Globus pallidus (tissue), 1 donor: ENCODE measurements at regions not wholly inside any gene's neighbourhood (a gene's known extent, or its start where the extent isn't known, plus 50 kb on each side); places are given as distances from the start of the nearest gene placed in this dataset.
A peak's percentile ranks its signal among the peaks of the same experiment; 100 is the strongest.

Source experiments
- DNase-seq: peaks from one replicate; pipeline ENCODE4 v3.0.0-alpha.2; 2015; ENCODE audit warnings: low spot score

DNA sequence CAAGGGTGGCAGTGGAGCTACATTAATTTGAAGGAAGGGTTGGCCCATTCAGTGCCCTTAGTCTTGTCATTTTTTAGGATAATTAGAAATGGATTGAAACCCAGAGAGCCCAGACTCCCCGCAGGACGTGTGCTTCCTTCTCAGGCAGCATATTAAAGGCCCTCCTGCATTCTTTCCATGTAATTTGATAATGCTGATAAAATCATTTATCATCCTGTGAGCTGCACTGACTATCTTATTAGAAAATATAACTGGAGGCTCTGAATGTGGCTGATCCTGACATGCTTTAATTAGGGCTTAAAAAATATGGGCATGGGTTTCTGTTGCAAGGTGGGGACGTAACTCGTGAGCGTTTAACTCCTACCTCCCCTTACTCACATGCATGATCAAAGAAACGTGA is 148.1 kb downstream of the ACKR3 start:
- no peak for DNase-seq

DNA sequence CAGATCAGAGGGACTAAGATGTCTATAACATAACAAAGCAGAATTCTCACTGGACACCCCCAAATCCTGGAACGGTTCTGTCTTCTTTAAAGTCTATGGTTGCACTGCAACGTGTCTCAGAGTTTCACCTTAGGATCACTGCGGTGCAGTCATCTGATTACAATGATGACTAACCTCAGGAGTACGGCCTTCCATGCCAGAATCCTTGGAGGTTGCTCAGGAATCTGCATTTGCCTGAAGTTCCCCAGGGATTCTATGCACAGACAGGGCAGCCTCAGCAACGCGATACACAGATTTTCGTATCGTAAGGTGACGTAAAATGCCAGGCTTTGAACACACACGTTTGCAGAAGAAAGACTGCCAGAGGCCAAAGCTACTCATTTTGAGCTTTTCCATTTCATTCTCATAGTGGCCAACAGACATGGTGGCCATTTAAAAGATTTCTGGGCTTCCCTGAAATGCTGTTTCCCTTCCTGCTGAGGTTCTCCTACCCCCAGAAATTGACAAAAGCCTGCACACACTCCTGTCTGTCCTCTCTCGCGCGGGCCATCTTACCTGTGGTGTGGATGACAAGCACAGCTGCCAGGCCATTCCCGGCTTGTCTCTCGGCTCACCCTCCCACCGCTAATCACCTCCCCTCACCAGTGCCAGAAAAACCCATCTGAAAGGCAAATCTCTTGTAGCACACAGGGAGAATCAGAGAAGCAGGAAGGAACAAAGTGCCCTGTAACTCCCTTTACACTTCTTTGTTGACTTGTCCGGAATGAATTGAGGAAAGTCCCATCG is 148.8 kb downstream of the ACKR3 start:
- DNase-seq: no peak

DNA sequence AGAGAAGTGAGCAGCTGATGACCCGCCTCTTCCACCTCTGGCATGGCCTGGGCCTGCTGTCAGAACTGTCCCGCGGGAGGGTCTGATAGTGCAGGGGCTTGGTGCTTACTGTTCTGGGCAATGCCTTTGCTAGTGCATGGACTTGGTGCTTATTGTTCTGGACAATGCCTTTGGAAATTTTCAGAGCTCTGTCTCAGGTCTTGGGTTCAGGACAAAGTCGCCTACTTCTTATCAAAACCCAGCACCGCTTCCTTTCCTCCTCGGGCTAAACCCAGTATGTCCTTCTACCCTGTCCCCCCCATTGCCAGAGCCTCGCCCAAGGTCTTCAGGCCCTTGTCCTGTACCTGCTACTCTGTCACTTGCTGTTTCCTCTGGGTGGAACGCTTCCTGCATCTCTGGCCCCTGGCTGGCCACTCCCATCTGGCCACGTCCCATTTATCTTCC is 149.6 kb downstream of the ACKR3 start:
- DNase-seq: no peak

DNA sequence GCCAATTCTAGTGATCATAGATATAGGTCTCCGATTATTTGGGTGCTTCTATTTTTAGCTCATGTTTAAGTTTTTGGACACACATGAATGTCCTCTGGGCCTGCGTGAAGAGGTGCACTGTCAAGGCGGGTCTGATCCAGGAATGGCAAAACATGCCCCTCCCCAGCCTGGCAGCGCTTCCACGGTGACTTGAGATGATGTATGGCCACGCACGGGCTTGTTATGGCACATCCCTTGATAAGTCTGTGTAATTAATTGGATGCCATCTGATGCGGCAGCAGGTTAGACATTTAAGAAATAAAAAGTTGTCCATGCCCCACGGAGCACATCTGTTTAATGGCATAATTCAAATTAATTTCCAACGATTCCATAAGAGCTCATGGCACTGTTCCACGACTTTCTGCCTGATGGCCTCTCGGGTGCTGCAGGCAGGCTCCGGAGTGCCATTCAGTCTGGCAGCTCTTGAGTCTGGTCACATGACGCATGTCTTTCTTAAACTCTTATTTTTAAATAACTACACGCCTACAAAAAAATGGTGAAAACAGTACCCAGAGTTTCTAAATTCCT is 151.4 kb downstream of the ACKR3 start:
- no peak for DNase-seq

DNA sequence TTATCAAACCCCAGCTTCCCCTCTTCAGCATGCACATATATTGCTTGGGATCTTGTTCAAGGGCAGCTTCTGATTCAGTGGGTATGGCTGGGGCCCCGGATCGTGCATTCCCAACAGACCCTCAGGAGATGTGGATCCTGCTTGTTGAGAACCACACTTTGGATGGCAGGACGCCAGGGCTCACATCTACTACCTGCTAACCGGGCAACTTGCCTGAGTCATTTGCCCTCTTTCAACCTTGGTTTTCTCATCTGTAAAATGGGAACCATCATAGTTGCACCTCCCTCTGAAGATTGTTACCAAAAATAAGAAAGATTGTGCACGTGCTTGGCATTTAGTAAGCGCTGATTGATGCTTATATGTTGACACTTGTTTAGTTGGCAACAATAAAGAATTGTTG is 154.6 kb downstream of the ACKR3 start:
- no peak for DNase-seq

DNA sequence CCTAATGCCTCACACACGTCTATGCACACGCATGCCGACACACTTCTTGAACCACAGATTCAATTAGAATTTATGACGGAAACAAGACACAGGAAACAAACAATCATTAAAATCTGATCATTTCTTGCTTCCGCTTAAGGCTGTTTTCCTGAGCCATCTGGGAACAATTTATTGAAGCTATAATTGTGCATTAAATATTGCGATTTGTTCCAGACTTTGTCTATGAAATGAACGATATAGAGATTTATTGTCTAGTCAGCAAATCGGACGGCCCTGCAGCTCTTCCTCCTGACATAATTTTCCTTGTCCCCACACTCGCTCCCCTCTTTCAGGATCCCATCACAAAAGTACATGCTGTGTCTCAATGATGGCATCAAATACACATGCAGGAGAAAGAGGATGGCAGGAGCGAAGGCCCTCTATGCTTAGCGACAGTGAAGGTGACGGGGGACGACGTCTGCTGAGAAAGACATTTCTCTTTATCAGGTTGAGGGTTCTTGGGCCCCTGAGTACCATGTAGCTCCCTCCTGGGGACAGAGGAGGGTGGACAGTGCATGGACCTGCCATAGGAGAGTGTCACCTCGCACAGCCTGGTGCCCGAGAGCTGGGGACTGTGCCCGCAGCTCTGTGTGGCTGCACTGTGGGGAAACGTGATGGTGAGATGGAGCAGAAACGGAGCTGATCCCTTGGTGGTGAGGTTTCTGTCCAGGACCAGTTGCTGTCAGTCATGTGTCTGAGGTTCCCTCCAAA is 157.3 kb downstream of the ACKR3 start:
- DNase-seq: no peak

DNA sequence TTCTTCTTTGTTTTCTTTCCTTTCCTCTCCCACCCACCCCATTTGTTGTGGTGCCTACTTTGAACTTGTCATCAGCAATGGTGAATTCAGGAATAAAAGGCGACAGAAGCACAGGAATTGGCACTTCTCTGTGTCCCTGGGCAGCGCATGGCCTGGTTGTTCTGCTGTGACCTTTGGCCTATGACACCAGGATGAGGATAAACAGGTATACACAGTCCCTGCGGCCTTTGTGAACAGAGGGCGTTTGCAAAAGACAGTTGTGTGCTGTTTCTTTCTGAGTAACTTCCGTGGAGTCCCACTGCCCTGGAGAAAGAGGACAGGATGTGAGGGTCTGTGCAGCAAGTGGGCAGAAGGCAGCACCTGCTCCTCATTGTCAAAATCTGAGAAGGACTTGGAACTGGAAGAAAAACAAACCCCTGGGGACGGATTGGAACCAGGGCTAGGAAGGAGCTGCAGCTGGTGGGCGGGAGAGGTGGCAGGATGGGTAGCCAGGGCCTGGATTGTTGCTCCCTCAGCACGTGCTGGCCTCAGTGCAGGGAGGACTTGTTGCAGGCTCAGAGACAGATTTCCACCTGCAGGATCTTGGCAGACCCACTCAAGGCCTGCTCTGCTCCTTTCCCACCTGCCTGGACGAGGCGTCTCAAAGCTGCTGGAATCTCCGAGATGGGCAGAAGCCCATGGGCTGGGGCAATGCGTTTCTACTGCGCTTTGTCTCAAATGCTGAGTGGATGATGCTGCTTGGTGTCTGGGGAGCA is 159.5 kb downstream of the ACKR3 start:
- DNase-seq: no peak

DNA sequence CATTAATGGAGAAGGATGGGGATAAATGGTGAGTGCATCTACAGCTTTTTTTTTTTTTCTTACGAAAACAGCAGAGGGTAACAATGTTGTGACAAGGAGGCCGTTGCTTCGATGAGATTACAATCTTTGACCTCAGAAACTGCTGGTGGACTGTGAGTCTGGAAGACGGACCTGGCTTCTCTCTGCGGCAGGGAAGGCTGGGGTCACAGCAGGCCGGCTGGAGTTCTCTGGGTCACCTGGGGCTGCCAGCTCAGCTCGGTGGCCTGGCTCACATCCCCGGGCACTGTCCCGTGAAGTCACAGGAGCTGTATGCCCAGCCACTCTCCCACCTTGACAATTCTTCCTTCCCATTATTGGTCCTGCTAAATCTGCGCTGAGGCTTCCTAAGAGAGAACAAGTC is 160.8 kb downstream of the ACKR3 start:
- no peak for DNase-seq

DNA sequence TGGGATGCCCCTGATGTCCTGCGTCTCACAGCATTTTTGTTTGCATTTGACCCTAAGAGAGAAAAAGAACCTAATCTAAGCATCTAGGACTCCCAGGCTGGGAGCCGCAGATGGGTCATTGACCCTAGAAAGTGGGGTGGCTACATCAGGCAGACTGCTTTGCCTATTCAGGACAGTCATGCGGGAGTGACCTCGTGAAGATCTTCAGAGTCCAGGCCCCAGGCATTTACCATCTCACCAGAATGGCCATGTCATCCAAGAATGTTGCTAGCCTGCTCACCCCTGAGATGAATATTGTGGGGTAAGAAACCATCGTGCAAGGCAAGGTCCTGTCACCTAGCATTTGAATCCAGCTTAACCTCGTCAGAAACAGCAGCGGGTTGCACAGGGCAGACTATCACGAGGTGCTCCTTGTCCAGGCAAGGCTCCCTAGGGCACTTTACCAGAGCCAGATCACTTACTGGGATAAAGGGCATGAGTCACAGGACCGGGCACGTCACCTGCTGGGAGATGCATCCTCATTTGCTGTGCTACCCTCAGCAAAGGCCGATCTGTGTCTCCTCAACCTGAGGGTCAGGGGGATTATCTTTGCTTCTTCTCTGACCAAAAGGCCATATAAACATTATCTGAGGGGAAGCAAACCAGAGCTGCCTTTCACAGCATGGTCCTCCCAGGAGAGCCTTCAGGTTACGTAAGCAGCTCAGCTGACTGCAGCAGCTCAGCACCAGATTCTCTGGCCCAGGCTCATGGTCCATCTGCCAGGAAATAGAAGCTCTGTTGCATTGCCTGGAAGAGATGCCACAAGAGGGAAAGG is 162.3 kb downstream of the ACKR3 start:
- peak; percentile 50 for DNase-seq

DNA sequence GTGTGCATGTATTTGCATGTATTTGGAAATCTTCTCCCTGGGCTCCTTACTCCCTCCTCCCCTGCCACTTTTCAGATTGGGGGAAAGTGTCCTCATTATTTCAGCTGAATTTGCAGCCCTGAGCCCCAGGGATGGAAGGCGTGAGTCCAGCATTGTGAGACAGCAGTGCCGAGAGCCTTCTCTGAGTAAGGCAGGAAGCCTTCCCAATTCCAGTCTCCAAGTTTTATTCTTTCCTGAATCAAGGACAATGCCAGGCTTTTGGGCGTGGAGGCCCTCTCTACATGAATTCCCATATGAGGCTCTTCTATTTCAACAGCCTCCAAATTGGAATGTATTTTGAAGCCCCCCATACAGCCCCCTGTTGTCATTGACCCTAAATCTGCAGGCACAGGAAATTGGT is 163.5 kb downstream of the ACKR3 start:
- DNase-seq: no peak

DNA sequence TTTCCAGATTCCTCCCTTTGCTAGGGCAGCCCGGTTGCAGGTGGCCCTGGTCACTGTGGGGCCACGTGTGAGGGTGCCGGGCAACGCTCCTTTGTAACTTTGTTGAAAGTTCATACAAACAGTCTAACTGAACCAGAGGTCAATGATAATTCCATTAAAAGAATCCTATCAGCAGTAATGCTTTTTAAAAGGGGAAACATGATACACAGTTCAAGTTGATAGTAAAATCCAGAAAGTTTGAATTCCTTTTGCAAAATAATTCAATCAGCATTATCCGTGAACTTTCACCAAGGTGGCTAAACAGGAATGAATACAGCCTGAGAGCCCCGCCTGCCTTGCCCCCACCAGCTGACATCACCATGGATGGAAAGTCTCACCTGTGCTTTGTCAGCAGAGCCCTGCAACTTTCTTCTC is 166.2 kb downstream of the ACKR3 start:
- no peak for DNase-seq

DNA sequence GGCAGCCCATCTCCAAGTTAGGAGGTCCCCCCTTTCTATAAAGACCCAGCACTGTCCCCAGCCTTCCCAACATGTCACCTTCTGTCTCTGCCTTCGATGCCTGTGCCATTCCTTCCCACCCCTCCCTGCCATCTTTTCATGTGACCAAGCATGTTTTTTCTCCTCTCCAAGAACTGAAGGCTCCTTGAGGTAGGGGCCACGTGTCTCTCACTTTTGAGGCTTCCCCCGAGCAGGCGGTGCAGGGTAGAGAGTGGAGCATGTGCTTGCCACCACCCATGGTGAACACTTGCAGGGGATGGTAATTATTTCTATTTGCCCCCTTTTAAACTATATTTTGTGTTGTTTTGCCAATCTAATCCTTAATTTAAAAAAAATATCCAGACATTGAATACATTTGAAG is 168.4 kb downstream of the ACKR3 start:
- DNase-seq: no peak

DNA sequence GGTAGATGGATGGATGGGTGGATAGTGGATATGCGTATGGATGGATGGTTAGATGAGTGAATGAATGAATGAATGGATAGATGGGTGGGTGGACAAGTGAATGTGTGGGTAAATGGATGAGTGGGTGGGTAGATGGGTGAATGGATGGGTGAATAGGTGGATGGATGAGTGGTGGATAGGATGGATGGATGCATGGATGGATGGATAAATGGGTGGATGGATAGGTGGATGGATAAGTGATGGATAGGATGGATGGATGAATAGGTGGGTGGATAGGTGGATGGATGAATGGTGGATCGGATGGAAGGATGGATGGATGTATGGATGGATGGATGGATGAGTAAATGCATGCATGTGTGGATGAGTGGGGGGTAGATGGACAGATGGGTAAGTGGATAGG is 169.3 kb downstream of the ACKR3 start:
- DNase-seq: no peak

DNA sequence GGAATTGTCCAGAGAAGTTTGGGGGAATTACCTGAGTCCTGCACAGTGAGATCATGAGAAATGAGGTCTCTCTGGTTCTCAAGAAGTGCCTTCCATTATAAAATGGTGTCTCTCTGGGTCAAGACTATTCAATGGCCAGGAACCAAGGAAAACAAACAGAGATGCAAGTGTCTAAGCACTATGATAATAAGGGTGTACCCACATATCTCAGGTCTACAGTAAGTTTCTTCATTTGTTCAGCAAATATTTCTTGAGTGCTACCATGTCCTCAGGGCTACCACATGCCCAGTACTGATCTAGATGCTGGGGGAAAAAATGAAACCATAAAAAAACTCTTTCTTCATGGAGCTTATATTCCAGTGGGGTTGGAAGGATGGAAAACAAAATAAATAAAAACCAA is 170.0 kb downstream of the ACKR3 start:
- no peak for DNase-seq

DNA sequence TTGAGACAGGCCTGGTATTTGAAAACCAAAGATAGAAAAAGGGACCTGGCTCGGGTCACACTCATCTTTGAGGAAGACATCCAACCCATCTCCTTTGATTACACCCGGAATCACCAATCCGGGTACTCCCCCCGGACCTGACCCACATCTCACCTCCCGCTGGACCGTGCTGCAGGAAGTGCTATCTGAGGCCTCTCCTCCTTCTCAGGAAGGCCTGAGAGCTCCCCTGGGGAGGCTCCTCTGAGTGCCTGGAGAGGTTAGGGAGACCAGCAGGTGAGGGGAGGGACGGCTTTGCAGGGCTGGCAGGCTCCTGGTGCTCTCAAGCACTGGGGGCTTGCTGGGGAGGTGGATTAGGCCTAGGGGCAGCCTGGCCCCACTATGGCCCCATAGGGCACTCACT is 170.9 kb downstream of the ACKR3 start:
- DNase-seq: no peak

DNA sequence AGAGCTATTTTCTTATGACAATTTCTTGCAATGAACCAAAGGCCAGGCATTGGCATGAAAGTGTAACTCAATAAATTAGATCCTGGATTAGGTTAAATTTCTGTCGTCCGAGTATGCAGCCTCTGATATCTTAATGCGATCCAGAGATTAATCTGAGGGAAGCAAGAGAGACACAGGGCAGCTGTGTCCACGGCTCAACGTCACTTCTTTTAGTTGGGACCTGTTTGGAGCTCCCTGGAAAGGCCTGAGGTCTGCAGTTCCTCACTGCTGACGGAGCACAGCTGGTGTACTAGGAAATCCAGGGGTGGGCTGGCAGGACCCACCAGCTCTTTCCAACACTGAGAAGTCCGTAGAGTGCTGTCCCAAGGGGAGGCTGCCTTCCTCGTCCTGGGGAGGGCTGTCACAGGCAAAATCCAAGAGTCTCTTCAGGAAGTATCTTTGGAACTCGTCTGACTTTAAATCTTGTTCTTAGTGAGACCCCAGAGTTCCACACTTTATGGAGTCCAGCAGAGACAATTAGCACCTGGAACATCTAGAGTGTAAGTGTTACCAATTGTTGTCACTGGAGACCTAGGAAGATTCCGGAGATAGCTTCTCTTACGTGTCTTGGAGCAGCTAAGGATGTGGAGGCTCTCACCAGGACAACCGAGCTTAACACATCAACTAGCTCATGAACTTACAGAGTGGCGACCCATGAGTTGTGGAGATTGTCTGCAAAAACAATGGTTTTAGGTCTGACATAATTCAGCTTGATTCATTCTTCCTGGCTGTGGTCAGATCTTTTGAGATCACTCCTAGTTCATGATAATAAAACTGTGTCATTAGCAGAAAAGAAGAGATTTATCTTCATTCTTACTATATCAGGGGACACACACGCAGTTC is 173.7 kb downstream of the ACKR3 start:
- DNase-seq: no peak

DNA sequence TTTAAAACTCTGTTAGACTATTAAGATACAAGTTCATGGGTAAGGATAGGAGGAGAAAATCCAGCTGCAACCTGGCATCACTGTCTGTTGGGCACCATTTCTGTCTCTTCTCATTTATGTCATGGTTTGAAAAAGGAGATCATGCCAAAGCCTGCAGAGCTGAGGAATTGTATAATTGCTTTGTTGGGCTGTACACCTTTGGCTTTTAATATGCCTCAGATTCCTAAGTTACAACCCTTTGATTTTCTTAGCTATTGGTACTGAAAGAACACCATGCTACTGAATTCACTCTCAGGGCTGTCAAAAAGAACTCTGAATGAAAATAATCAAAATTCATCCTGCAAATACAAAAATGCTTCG is 174.3 kb downstream of the ACKR3 start:
- DNase-seq: no peak

DNA sequence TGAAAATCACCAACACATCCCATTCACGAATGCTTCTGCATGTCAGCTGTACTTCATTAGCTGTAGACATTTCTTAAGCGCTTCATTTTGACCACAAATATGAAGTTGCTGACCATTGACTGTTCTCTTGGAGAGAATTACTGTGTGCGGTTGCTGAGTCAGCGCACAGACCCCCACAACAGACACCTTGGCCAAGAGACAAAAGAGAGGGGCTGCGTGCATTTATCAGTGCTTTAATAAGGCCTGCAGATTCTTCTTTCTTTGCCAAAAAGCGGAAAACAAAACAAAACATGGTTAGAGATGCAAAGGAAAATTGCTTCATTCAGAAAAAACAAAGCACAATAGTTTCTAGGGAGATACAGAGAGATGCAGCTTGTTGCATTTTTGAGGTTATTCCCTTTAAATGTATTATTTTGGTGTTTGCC is 174.7 kb downstream of the ACKR3 start:
- DNase-seq: no peak

DNA sequence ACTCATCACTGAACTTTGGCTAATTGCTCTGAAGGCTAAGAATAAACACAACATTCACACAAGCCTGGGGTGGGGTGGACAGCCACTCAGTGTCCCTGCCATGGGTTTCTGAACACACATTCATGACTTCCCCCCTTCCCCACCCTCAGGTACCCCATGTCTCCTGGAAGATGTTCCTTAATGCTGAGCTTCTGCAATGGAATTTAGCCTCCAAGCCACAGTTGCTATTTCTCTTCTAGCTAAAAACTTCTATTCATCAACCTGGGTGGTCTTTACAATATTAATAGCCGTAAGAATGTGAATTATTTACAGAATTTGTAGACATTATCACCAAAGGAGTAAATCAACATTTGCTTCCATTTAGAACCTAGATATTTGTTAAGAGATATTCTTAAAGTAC is 175.1 kb downstream of the ACKR3 start:
- no peak for DNase-seq

DNA sequence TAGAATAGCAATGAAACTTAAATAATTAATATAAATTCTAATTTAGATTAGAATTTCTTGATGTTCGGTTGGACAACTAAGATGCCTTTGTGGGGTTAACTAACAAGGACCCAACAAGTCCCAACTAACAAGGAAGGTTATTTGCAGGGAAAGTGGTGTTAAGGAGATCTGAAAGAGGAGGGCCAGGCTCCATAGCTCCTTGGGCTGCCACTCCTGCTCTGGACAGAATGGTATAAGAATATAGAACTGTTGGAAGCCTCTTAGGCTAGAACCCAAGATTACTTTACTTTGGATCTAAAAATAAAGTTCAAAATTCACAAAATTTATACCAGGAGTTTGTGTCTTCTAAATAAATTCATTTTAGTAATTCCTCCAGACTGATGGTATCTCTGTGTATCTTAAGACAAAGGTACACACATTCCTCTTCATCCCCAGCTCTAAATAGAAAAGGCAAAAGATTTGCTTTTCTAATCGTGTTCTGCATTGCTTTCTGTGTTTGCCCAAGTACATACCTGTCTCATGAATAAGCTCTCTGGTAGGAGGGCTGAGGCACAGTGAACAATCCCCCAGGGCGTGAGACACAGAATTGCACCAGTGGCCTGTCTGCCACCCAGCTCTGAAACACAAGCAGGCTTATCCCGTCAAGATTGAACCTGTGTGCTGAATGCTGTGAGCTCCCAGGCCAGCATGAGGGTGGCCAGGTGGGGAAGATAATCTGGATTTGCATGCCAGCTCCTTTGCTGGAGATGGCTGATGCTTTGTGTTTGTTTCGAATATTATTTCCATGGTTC is 176.0 kb downstream of the ACKR3 start:
- no peak for DNase-seq
